Inflammatory macrophage treated with lipopolysaccharide for 1 hour (primary cell): ENCODE measurements at regions not wholly inside any gene's neighbourhood (a gene's known extent, or its start where the extent isn't known, plus 50 kb on each side); places are given as distances from the start of the nearest gene placed in this dataset.
"Not testable (repeated sequence)": the region's sequence is repeated elsewhere in the genome, so short reads cannot be mapped to it uniquely, and the experiment has no call there.

Source experiments
- DNase-seq, 2 donors: peaks; one replicate each; pipeline ENCODE4 v3.0.0-alpha.2; 2020 to 2022

DNA sequence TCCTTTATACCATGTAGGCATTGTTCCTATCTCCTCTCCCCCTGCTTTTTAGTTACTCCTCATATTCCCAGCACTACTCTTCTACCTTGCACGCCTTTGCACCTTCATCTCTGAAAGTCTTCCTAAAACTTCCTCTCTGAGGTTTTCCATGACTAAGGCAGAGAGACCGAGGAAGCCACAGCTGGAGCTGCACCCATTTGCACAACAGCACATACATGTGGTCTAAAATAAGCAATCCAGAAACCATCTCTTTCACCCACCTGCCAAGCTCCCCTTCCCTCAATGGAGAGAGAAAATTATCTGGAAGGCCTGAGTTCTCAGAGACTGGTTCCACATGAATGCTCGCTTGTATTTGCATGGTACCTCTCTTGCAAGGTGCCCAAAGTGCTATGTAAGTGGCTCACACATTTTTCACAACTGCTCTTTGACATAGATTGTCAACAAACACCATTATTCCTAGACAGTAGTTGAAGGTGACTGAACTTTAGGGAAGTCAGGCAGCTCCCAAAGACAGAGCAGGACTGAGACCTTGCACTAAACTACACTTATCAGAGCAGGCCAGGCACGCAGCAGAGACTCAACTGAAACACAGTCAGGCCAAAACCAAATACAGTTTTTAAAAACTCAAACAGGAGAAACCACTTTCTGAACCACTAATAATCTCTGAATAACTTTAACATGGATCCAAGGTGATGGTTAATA is 313.2 kb downstream of the TFAP2A start:
- no peak for DNase-seq

- peak; percentile 21 to 41 for DNase-seq
These were observed 315.2 kb downstream of the TFAP2A start for GRCh38 chr6:10099529-10100140.

DNA sequence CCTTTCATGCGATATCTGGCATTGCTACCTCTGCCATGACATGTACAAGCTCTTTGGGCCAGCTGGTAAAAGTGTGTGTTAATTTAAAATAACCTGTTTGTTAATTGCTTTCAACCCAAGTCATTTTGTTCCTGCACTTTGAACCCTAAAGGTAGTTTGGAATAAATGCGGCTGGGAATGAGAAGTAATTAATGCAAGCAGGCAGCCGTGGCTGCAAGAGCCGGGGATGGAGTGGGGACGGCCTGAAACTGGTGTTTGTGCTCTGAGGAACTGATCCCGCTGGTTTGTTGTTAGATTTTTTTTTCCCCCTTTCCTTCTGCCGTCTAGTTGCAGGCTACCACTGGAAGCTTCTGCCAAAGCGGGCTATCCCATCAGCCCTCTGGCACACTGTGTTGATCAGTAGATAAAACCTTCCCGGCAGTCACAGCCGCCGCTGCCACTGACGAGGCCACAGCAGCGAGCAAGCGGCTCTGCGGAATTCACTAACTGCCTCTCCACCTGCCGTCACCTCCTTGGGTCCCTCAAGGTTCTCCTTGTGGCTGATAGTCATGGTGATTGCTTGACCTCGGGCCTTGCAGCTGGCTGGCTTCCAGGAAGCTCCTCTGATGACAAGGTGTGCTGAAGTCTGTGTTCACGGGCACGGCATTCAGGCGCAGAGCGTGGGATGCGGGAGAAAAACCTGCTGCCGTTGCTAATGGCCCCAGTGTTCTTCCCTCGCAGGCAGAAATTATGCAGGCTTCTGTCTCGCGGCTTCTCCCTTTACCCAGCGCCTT is 315.9 kb downstream of the TFAP2A start:
- no peak for DNase-seq

GRCh38 chr6:10093282-10093681 is 321.6 kb downstream of the TFAP2A start:
- DNase-seq = no peak

GRCh38 chr6:10084111-10084986 is 330.5 kb downstream of the TFAP2A start:
- DNase-seq = peak in 1 of 2 donors; percentile 9

DNA sequence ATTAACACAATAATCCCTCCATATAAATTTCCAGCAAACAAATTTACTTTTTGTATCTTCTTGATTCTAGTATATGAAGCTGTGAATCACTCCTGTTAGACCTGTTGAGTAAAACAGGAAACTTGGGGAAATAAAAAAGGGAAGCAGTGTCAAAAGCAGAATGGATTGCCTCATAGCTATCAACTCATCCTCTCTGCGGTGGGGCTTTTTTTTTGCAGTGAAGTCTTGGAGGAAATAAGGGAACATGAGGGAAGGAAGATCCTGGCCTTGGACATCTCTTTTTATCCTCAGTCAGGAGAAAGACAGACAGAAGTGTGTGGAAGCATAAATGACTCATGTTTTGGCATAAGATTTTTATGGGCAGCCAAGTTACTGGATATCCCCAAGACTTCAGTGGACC is 332.5 kb downstream of the TFAP2A start:
- peak; percentile 94 to 96 for DNase-seq

DNA sequence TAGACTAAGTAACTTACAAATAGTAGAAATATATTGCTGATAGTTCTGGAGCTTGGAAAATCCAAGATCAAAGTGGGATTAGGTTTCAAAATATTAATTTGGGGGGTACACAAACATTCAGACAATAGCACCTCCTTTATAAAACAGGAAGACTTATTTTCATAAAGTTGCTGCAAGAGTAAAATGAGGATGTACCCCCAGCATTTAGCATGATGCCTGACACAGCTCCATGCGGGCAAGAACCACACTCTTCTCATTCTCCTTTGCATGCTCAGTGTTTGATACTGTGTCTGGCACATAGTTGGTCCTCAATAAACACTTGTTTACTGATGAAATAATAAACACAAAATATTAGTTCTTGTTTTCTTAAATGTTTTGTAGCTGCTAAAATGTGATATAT is 332.9 kb downstream of the TFAP2A start:
- DNase-seq = no peak

GRCh38 chr6:10081075-10081474 is 333.8 kb downstream of the TFAP2A start:
- DNase-seq = no peak

DNA sequence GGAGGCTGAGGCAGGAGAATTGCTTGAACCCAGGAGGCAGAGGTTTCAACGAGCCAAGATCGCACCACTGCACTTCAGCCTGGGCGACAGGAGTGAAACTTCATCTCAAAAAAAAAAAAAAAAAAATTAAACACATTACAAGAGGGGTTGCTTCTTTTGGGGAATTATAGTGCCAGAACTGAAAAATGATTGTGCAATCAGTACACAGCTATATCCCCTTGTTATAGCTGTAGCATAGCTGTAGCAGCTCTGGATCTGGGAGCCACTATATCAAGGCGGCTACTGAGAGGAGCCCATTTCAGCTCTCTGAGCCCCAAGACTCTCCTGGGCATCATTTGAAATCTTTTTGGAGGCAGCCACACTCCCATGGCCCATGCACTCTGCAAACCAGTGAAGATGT is 334.3 kb downstream of the TFAP2A start:
- DNase-seq = no peak

DNA sequence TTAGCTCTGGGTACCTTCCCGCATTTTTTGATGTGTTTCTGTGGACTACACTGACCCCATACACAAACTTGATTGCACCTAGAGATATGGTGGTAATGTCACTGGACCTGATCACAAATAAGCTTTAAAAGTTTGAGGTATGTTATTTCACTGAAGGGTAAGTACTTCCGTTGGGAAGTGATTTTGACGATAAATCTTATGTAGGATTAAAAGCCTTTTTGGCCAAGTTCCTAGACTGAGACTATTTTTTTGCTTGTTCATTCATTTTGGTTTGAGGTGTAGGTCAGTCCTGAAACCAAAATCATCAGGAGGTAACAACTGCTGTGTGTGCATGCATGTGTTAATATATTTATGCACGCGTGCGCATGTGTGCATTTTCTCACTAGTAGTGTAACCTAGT is 336.3 kb downstream of the TFAP2A start:
- DNase-seq = no peak

- not testable (repeated sequence) for DNase-seq
These were observed 340.1 kb downstream of the TFAP2A start for GRCh38 chr6:10074726-10075125.

GRCh38 chr6:10073341-10073740 is 341.5 kb downstream of the TFAP2A start:
- no peak for DNase-seq

DNA sequence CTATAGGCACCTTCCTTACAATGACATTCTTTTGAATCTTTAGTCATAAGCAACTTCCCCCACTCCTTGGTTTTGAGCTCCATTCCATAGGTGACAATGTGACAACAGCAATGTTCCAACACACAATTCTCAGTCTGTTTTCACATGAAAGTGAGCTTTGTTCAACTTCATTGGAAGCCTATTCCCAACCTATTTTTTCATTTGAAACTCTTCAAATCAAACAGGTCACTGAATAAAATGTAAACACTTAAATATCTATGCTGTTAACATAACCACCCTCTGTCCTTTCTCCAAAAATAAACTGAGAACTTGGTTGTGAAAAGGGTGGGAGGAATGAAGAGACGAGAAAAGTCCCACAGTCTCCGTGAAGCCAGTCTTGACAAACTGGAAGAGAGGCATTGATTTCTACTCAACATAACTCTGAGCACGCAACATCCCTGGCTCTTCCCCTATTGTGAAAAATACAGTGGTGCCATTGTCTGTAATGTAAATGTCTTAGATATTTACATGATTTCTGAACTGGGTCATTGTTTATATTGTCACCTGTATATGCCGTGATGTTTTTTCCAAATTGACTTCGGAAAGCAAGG is 343.1 kb downstream of the TFAP2A start:
- no peak for DNase-seq

- DNase-seq = no peak
These were observed 354.9 kb downstream of the TFAP2A start for GRCh38 chr6:10060004-10060403.

- no peak for DNase-seq
These were observed 360.2 kb downstream of the TFAP2A start for GRCh38 chr6:10054672-10055071.

- no peak for DNase-seq
These were observed 363.6 kb downstream of the TFAP2A start for GRCh38 chr6:10051283-10051682.

DNA sequence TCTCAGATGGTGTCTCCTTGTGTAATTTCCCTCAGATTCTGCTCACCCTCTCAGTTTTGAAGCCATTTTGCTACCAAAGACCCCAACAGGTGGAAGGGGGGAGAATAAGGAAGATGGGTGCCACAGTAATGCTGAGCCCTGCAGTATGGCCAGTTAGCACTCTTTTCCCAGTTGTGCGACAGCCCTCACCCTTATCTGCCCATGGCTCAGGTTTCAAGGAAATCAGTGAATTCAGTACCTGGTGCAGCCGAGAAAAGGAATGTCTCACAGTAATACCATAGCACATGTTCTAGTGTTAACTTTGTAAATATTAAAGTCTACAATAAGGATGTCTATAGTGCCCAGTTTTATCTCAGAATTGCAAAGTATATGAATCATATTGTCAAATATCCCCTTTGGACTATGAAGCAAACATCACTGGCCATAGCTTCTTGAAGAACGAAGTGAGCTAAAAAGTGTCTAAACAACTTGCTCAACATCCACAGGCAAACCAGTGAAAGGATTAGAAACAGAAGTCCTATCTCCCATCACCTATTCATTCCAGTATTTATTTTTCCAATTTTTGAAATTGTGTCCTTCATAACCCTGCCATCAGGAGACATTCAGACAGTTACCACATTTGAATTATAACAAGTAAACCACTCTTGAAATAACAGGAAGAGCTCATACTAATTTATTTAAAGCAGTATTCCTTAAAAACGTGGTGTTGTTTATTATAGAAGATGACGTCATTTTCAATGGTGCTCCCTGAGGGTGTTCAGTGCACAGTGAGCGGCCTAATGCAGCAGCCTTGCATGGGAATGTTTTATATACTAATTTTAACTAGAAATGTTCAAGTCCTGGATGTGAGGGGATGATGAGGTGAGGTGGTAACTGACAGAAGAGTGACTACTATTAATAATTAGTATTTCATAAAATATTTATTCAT is 366.2 kb downstream of the TFAP2A start:
- no peak for DNase-seq

DNA sequence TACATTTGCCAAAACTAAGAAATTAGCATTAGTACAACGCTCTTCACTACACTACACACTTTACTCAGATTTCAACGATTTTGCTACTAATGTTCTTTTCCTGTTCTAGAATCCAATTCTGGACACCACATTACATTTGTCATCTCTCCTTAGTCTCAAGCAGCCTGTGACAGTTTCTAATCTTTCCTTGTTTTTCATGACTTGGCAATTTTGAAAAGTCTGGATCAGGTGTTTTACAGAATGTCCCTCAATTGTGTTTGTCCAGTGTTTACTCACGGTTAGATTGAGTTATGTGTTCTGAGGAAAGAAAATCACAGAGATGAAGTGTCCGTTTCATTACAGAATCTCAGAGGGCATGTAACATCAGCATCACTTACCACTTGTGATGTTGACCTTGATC is 372.6 kb downstream of the TFAP2A start:
- DNase-seq = no peak

DNA sequence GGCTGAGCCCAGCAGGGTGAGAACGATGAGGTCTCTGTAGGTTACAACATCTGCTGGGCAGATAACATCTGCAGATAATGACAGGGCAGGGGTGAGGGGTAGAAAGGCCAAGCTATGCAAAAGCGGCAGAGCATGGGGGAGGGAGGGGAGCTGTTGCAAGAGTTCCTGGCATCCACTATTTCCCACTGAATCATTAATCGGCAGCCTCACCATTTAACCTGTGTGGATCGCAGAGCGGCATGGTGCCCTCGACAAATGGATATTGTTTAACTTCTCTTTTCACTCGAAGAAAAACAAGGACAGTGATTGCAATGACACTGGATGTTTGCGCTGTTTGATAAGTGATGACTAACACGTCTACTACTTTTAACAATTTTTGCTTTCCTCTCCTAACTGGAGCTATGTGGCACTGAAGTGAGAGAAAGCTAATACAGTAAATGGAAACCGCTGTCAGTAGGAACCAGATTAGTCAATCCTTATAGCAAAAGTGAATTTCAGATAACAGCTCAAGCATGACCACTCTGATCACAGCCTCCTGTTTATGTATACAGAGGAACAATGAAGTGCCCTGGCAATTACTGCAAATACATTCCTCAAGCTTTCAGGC is 381.5 kb downstream of the TFAP2A start:
- DNase-seq = no peak

DNA sequence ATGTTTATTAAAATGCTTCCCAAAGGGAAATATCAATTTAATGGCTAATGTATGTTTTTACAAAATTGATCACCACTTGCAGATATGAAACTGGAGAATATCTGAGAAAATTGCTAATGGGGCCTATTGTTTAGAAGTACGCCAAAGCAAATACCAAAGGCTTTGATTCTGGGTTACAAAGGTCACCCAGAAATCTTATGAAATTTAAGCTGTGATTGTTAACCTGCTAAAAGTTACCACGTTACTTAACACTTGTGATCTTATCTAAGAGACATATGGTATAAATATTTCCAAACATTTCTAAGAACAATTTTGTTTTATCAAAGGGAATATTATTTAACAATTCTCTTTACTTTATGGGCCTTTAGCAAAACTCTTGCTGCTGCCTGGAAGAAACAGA is 383.3 kb downstream of the TFAP2A start:
- DNase-seq = no peak

DNA sequence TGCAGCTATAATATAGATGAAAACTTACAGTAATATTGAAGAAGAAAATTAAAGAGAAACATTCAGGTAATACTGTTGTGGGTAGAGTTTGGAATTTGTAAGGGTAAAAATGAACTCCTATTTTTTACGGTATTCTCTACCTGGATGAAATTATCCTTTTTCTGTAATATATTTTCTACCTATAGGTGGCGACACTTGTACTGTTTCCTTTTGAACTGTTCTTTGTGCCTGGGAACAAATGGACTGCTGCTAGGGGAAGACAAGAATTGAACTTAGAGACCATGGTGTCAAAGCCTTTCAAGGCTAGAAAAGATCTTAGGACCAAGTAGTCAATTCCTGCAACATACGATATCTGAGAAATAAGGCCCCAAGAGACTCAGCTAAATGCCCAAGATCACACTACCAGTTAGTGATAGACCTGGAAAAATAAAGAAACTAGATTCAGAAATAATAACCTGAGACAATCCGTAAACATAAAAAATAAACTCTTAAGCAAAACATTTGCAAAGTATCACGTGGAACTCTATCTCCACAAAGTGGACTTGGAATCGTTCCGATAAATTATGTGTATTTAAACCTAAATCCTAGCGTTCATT is 383.8 kb downstream of the TFAP2A start:
- peak; percentile 6 to 76 for DNase-seq
